Mesendoderm (in vitro differentiated cells): ENCODE measurements at regions not wholly inside any gene's neighbourhood (a gene's known extent, or its start where the extent isn't known, plus 50 kb on each side); places are given as distances from the start of the nearest gene placed in this dataset.

Source experiments
- DNase-seq: peaks from one replicate; pipeline ENCODE4 v3.0.0; 2013
- H2AK5ac ChIP-seq: 2 replicates; pipeline ENCODE4 v1.6.1; 2013; ENCODE audit warnings: low read length, inconsistent platforms
- H2BK120ac ChIP-seq: 2 replicates; pipeline ENCODE4 v1.6.1; 2013; ENCODE audit warnings: low read depth, mild to moderate bottlenecking, low read length, moderate library complexity, mixed read lengths
- H2BK15ac ChIP-seq: replicated peaks from 2 replicates; pipeline ENCODE4 v1.6.1; 2013; ENCODE audit warnings: low read depth, mild to moderate bottlenecking, moderate library complexity
- H2BK5ac ChIP-seq: 2 replicates; pipeline ENCODE4 v1.6.1; 2013; ENCODE audit warnings: low read length, inconsistent platforms
- H3K18ac ChIP-seq: 2 replicates; pipeline ENCODE4 v1.6.1; 2013; ENCODE audit warnings: mild to moderate bottlenecking, low read length, mixed read lengths
- H3K23ac ChIP-seq: one replicate; pipeline ENCODE4 v1.6.1; 2013; ENCODE audit warnings: low read length
- H3K27ac ChIP-seq: 2 replicates; pipeline ENCODE4 v1.5.1; 2013; ENCODE audit warnings: low read depth, mild to moderate bottlenecking, inconsistent platforms, low read length, moderate library complexity
- H3K27me3 ChIP-seq: 2 replicates; pipeline ENCODE4 v1.6.1; 2013; ENCODE audit warnings: low read length, control low read depth, mild to moderate bottlenecking, inconsistent platforms; ENCODE audit not compliant: insufficient read depth, poor library complexity
- H3K36me3 ChIP-seq: 2 replicates; pipeline ENCODE4 v1.6.1; 2013; ENCODE audit warnings: low read length, inconsistent platforms; ENCODE audit not compliant: control insufficient read depth, insufficient read depth
- H3K4ac ChIP-seq: one replicate; pipeline ENCODE4 v1.6.1; 2013; ENCODE audit warnings: low read depth, mild to moderate bottlenecking, low read length, moderate library complexity
- H3K4me1 ChIP-seq: 2 replicates; pipeline ENCODE4 v1.6.1; 2013; ENCODE audit warnings: low read depth, low read length, inconsistent platforms; ENCODE audit not compliant: control insufficient read depth
- H3K4me2 ChIP-seq: 2 replicates; pipeline ENCODE4 v1.6.1; 2013; ENCODE audit warnings: low read length
- H3K4me3 ChIP-seq: 2 replicates; pipeline ENCODE4 v1.5.1; 2013; ENCODE audit warnings: mild to moderate bottlenecking, low read length
- H3K56ac ChIP-seq: one replicate; pipeline ENCODE4 v1.6.1; 2013; ENCODE audit warnings: low read length
- H3K79me1 ChIP-seq: 2 replicates; pipeline ENCODE4 v1.6.1; 2013; ENCODE audit warnings: low read length, inconsistent platforms
- H3K79me2 ChIP-seq: 2 replicates; pipeline ENCODE4 v1.6.1; 2013; ENCODE audit warnings: mild to moderate bottlenecking, low read length; ENCODE audit not compliant: control insufficient read depth, insufficient read depth
- H3K9ac ChIP-seq: 2 replicates; pipeline ENCODE4 v1.6.1; 2013; ENCODE audit warnings: low read length, inconsistent platforms
- H4K5ac ChIP-seq: one replicate; pipeline ENCODE4 v1.6.1; 2013; ENCODE audit warnings: low read length
- H4K8ac ChIP-seq: one replicate; pipeline ENCODE4 v1.6.1; 2013; ENCODE audit warnings: low read depth, mild to moderate bottlenecking, control low read depth, low read length, moderate library complexity
- WGBS: extraction: QIAGEN DNeasy Blood & Tissue Kit; methylation state at CpG from one replicate; pipeline ENCODE4 v1.1.7; 2013; ENCODE audit warnings: low lambda C conversion rate, missing lambda C conversion rate; ENCODE audit not compliant: insufficient coverage; ENCODE audit errors: extremely low coverage; 5-methylcytosine and 5-hydroxymethylcytosine counted together

GRCh38 chr1:234702342-234703000 is 92.5 kb upstream of the IRF2BP2 start:
- H3K4ac ChIP-seq = no peak overlapping the region
- H3K4me3 ChIP-seq = no peak overlapping the region
- H3K79me1 ChIP-seq = no peaks in the 10 kb centered on the region
- H3K27ac ChIP-seq = no peak overlapping the region
- no peak overlapping the region for H2BK5ac ChIP-seq
- no peak overlapping the region for H2AK5ac ChIP-seq
- H3K18ac ChIP-seq = no peak overlapping the region
- H3K79me2 ChIP-seq = no peaks in the 10 kb centered on the region
- H3K23ac ChIP-seq = no peak overlapping the region
- no peaks in the 10 kb centered on the region for H3K36me3 ChIP-seq
- no CpG with 5 or more reads among the region's 7 CpGs for WGBS
- H2BK15ac ChIP-seq = no peak overlapping the region
- no peak overlapping the region for H4K8ac ChIP-seq
- H3K56ac ChIP-seq = no peak overlapping the region
- no peak overlapping the region for H2BK120ac ChIP-seq
- H3K27me3 ChIP-seq = no peaks in the 10 kb centered on the region
- H4K5ac ChIP-seq = no peak overlapping the region
- no peak for DNase-seq
- no peaks in the 10 kb centered on the region for H3K4me1 ChIP-seq
- no peak overlapping the region for H3K9ac ChIP-seq
- no peak overlapping the region for H3K4me2 ChIP-seq

- no peak overlapping the region for H3K56ac ChIP-seq
- no peak for DNase-seq
- H2BK15ac ChIP-seq = no peak overlapping the region
- no CpG with 5 or more reads among the region's 6 CpGs for WGBS
- H2BK120ac ChIP-seq = no peak overlapping the region
- no peak overlapping the region for H4K8ac ChIP-seq
- H3K36me3 ChIP-seq = no peaks in the 10 kb centered on the region
- no peak overlapping the region for H3K4me3 ChIP-seq
- H3K27ac ChIP-seq = no peak overlapping the region
- no peak overlapping the region for H3K23ac ChIP-seq
- no peaks in the 10 kb centered on the region for H3K79me2 ChIP-seq
- H4K5ac ChIP-seq = no peak overlapping the region
- H3K27me3 ChIP-seq = no peaks in the 10 kb centered on the region
- no peak overlapping the region for H3K18ac ChIP-seq
- H3K4me2 ChIP-seq = no peak overlapping the region
- no peak overlapping the region for H2AK5ac ChIP-seq
- no peaks in the 10 kb centered on the region for H3K79me1 ChIP-seq
- H3K4ac ChIP-seq = no peak overlapping the region
- no peak overlapping the region for H2BK5ac ChIP-seq
- H3K4me1 ChIP-seq = no peaks in the 10 kb centered on the region
- no peak overlapping the region for H3K9ac ChIP-seq
Measured at GRCh38 chr1:234701737-234702341, 91.9 kb upstream of the IRF2BP2 start.

GRCh38 chr1:234699795-234700665 is 90.1 kb upstream of the IRF2BP2 start:
- Histone ChIP-seq H3K23ac (no peak overlapping the region), H2BK120ac (no peak overlapping the region), H3K4me2 (no peak overlapping the region), H3K56ac (no peak overlapping the region), H4K8ac (no peak overlapping the region), H4K5ac (no peak overlapping the region), H3K18ac (no peak overlapping the region), H3K9ac (no peak overlapping the region), H3K27ac (no peak overlapping the region), H3K4ac (no peak overlapping the region), H3K36me3 (no peaks in the 10 kb centered on the region), H3K79me1 (no peaks in the 10 kb centered on the region), H2BK5ac (no peak overlapping the region), H3K79me2 (no peaks in the 10 kb centered on the region), H3K4me3 (no peak overlapping the region), H3K4me1 (no peaks in the 10 kb centered on the region), H2BK15ac (no peak overlapping the region), H3K27me3 (no peaks in the 10 kb centered on the region), H2AK5ac (no peak overlapping the region)
- WGBS = no CpG with 5 or more reads among the region's 7 CpGs
- DNase-seq = no peak

- H3K18ac ChIP-seq = no peak overlapping the region
- no peak overlapping the region for H3K27ac ChIP-seq
- no peak overlapping the region for H3K9ac ChIP-seq
- H2BK5ac ChIP-seq = no peak overlapping the region
- no peak overlapping the region for H2BK15ac ChIP-seq
- H3K79me1 ChIP-seq = no peaks in the 10 kb centered on the region
- WGBS = no CpG with 5 or more reads among the region's 6 CpGs
- H3K4me3 ChIP-seq = no peak overlapping the region
- H4K5ac ChIP-seq = no peak overlapping the region
- H3K4me1 ChIP-seq = no peaks in the 10 kb centered on the region
- H3K4ac ChIP-seq = no peak overlapping the region
- H4K8ac ChIP-seq = no peak overlapping the region
- no peak overlapping the region for H2AK5ac ChIP-seq
- H3K4me2 ChIP-seq = no peak overlapping the region
- H3K79me2 ChIP-seq = no peaks in the 10 kb centered on the region
- no peaks in the 10 kb centered on the region for H3K36me3 ChIP-seq
- no peaks in the 10 kb centered on the region for H3K27me3 ChIP-seq
- H3K23ac ChIP-seq = no peak overlapping the region
- no peak overlapping the region for H2BK120ac ChIP-seq
- no peak for DNase-seq
- H3K56ac ChIP-seq = no peak overlapping the region
Measured at GRCh38 chr1:234698686-234699085, 88.7 kb upstream of the IRF2BP2 start.

GRCh38 chr1:234697741-234698140 is 87.8 kb upstream of the IRF2BP2 start:
- no peak overlapping the region for H3K4me2 ChIP-seq
- no peak overlapping the region for H3K27ac ChIP-seq
- H2BK120ac ChIP-seq = no peak overlapping the region
- H2AK5ac ChIP-seq = no peak overlapping the region
- no peak overlapping the region for H3K23ac ChIP-seq
- no CpG with 5 or more reads among the region's 8 CpGs for WGBS
- no peak overlapping the region for H3K9ac ChIP-seq
- DNase-seq = no peak
- H3K4me3 ChIP-seq = no peak overlapping the region
- no peak overlapping the region for H3K4ac ChIP-seq
- no peaks in the 10 kb centered on the region for H3K4me1 ChIP-seq
- H3K79me2 ChIP-seq = no peaks in the 10 kb centered on the region
- H2BK5ac ChIP-seq = no peak overlapping the region
- H3K27me3 ChIP-seq = no peaks in the 10 kb centered on the region
- no peak overlapping the region for H4K8ac ChIP-seq
- H3K56ac ChIP-seq = no peak overlapping the region
- no peaks in the 10 kb centered on the region for H3K36me3 ChIP-seq
- H4K5ac ChIP-seq = no peak overlapping the region
- no peak overlapping the region for H2BK15ac ChIP-seq
- H3K79me1 ChIP-seq = no peaks in the 10 kb centered on the region
- H3K18ac ChIP-seq = no peak overlapping the region
